Neuronal stem cell (in vitro differentiated cells): ENCODE measurements at regions not wholly inside any gene's neighbourhood (a gene's known extent, or its start where the extent isn't known, plus 50 kb on each side); places are given as distances from the start of the nearest gene placed in this dataset.
"Not testable (repeated sequence)": the region's sequence is repeated elsewhere in the genome, so short reads cannot be mapped to it uniquely, and the experiment has no call there.

ENCODE experiments used
- DNase-seq: peaks from one replicate; pipeline ENCODE4 v3.0.0-alpha.2; 2013; ENCODE audit warnings: low spot score
- H2AFZ ChIP-seq: one replicate; pipeline ENCODE4 v1.6.1; 2013; ENCODE audit warnings: mild to moderate bottlenecking, low read length, inconsistent platforms
- H2AK5ac ChIP-seq: 2 replicates; pipeline ENCODE4 v1.6.1; 2013; ENCODE audit warnings: low read depth, mild to moderate bottlenecking, inconsistent platforms, low read length, moderate library complexity, mixed read lengths
- H2BK120ac ChIP-seq: 2 replicates; pipeline ENCODE4 v1.6.1; 2013; ENCODE audit warnings: low read depth, mild to moderate bottlenecking, inconsistent platforms, low read length, moderate library complexity, mixed read lengths
- H2BK12ac ChIP-seq: one replicate; pipeline ENCODE4 v1.6.1; 2013; ENCODE audit warnings: low read length, inconsistent platforms
- H2BK15ac ChIP-seq: 2 replicates; pipeline ENCODE4 v1.6.1; 2013; ENCODE audit warnings: mild to moderate bottlenecking, low read length, inconsistent platforms, mixed read lengths
- H2BK5ac ChIP-seq: one replicate; pipeline ENCODE4 v1.6.1; 2013; ENCODE audit warnings: inconsistent platforms, mild to moderate bottlenecking, low read length, moderate library complexity
- H3K14ac ChIP-seq: one replicate; pipeline ENCODE4 v1.6.1; 2013; ENCODE audit warnings: low read length, inconsistent platforms
- H3K18ac ChIP-seq: 2 replicates; pipeline ENCODE4 v1.6.1; 2013; ENCODE audit warnings: low read length, inconsistent platforms
- H3K23ac ChIP-seq: 2 replicates; pipeline ENCODE4 v1.6.1; 2013; ENCODE audit warnings: low read depth, mild to moderate bottlenecking, mixed read lengths, low read length, inconsistent platforms; ENCODE audit not compliant: poor library complexity
- H3K27ac ChIP-seq: replicated peaks from 3 replicates; pipeline ENCODE4 v1.5.1; 2013; ENCODE audit warnings: low read length, inconsistent platforms
- H3K27me3 ChIP-seq, 3 experiments: 2 replicates each; pipeline ENCODE4 v1.6.1; 2013; ENCODE audit warnings: low read length in 3 of 3, mild to moderate bottlenecking in 2 of 3, inconsistent platforms in 1 of 3, low read depth in 1 of 3, mixed read lengths in 1 of 3, moderate library complexity in 1 of 3; ENCODE audit not compliant: control insufficient read depth in 3 of 3, insufficient read depth in 3 of 3
- H3K36me3 ChIP-seq, 2 donors: replicated peaks in 1 of 2; 2 replicates each; pipeline ENCODE4 v1.6.1; 2013; ENCODE audit warnings: low read length in 2 of 2; ENCODE audit not compliant: control insufficient read depth in 2 of 2, insufficient read depth in 2 of 2
- H3K4ac ChIP-seq: 2 replicates; pipeline ENCODE4 v1.6.1; 2013; ENCODE audit warnings: inconsistent platforms, mild to moderate bottlenecking, low read length, moderate library complexity
- H3K4me1 ChIP-seq, 2 donors: 1 replicate in 1 of 2; 2 replicates in 1 of 2; pipeline ENCODE4 v1.6.1; 2013; ENCODE audit warnings: low read length in 2 of 2, low read depth in 1 of 2; ENCODE audit not compliant: control insufficient read depth in 2 of 2, insufficient read depth in 1 of 2
- H3K4me2 ChIP-seq: one replicate; pipeline ENCODE4 v1.6.1; 2013; ENCODE audit warnings: mild to moderate bottlenecking, low read length, inconsistent platforms; ENCODE audit not compliant: insufficient read depth, poor library complexity, severe bottlenecking
- H3K4me3 ChIP-seq, 2 donors: 2 replicates each; pipeline ENCODE4 v1.5.1; 2013; ENCODE audit warnings: low read length in 2 of 2, mild to moderate bottlenecking in 2 of 2, inconsistent platforms in 1 of 2, moderate library complexity in 1 of 2
- H3K79me1 ChIP-seq: one replicate; pipeline ENCODE4 v1.6.1; 2013; ENCODE audit warnings: low read depth, mild to moderate bottlenecking, inconsistent platforms, low read length, moderate library complexity
- H3K9ac ChIP-seq: one replicate; pipeline ENCODE4 v1.6.1; 2013; ENCODE audit warnings: mild to moderate bottlenecking, low read depth, low read length, inconsistent platforms; ENCODE audit not compliant: poor library complexity
- H3K9me3 ChIP-seq, 2 donors: replicated peaks in 1 of 2; 2 replicates each; pipeline versions ENCODE3 to v1.6.1; 2013; ENCODE audit warnings: low read length in 2 of 2, mild to moderate bottlenecking in 2 of 2, inconsistent platforms in 1 of 2, low read depth in 1 of 2, mixed read lengths in 1 of 2, moderate library complexity in 1 of 2; ENCODE audit not compliant: control insufficient read depth in 2 of 2, insufficient read depth in 1 of 2
- H4K8ac ChIP-seq: one replicate; pipeline ENCODE4 v1.6.1; 2013; ENCODE audit warnings: low read depth, mild to moderate bottlenecking, inconsistent platforms, low read length, moderate library complexity
- H4K91ac ChIP-seq: one replicate; pipeline ENCODE4 v1.6.1; 2013; ENCODE audit warnings: low read length, low read depth, mild to moderate bottlenecking, inconsistent platforms; ENCODE audit not compliant: poor library complexity
- WGBS, 2 donors: extraction: QIAGEN DNeasy Blood & Tissue Kit; methylation state at CpG; one replicate each; pipeline ENCODE4 v1.1.7; 2013; ENCODE audit warnings: missing lambda C conversion rate in 2 of 2, mixed read lengths in 1 of 2; ENCODE audit not compliant: insufficient read length in 2 of 2, insufficient replicate concordance in 1 of 2; ENCODE audit errors: extremely low coverage in 2 of 2; 5-methylcytosine and 5-hydroxymethylcytosine counted together

DNA sequence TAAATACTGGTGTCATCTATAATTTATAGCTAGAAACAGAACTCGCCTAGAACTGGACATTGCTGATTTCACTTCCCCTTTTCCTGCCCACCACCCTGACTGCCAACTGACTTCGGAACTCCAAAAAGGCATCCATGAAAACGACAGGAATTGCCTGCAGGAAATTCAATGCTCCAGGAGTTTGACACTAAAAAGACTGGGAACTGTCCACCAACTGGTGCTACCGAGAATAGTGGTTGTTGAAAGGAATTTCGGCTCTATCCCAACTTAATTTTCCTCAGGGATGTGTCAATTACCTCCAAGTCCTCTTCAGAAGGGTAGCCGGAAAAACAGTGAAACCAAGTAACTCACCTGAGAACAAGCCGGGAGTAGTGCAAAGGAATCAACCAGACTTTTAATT is 440.0 kb downstream of the PRELID2 start:
- H2AK5ac ChIP-seq, H3K4ac ChIP-seq, H4K91ac ChIP-seq, H4K8ac ChIP-seq, H3K9ac ChIP-seq, H3K4me1 ChIP-seq, H3K4me3 ChIP-seq, H3K27ac ChIP-seq, H2BK5ac ChIP-seq, H2BK120ac ChIP-seq, H3K18ac ChIP-seq, H3K4me2 ChIP-seq, H2BK15ac ChIP-seq, H3K9me3 ChIP-seq, H3K23ac ChIP-seq, H3K79me1 ChIP-seq, H3K36me3 ChIP-seq, DNase-seq, H2AFZ ChIP-seq, H2BK12ac ChIP-seq, H3K27me3 ChIP-seq, H3K14ac ChIP-seq: not testable (repeated sequence)
- WGBS, 2 donors: no CpG with 5 or more reads among the region's 7 CpGs

DNA sequence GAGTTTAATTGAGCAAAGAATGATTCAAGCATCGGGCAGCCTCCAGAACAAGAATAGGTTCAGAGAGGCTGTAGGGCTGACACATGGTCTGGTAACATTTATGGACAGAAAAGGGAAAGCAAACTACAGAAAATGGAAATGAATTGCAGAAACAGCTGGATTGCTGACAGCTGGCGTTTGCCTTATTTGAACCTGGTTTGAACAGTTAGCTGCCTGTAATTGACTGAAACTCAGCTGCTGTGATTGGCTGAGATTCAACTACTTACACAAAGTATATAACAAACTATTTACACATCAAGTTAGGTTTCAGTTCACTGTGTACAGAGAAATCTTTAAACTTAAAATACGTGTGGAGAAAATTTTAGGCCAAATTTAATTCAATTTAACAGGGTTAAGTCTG is 441.7 kb downstream of the PRELID2 start:
- H2AFZ ChIP-seq: no peak overlapping the region
- no peak for DNase-seq
- no peaks in the 10 kb centered on the region for H3K4me1 ChIP-seq
- whole genome bisulfite sequencing, 2 donors: no CpG with 5 or more reads among the region's 3 CpGs
- no peak overlapping the region for H2AK5ac ChIP-seq
- H4K91ac ChIP-seq: no peak overlapping the region
- no peak overlapping the region for H3K4me2 ChIP-seq
- H2BK120ac ChIP-seq: no peak overlapping the region
- no peak overlapping the region for H3K9ac ChIP-seq
- H3K23ac ChIP-seq: no peak overlapping the region
- no peak overlapping the region for H3K4me3 ChIP-seq
- no peak overlapping the region for H2BK5ac ChIP-seq
- H2BK12ac ChIP-seq: no peak overlapping the region
- no peak overlapping the region for H3K4ac ChIP-seq
- no peak overlapping the region for H3K27ac ChIP-seq
- H3K27me3 ChIP-seq: no peaks in the 10 kb centered on the region
- H4K8ac ChIP-seq: no peak overlapping the region
- H2BK15ac ChIP-seq: no peak overlapping the region
- H3K14ac ChIP-seq: no peak overlapping the region
- H3K36me3 ChIP-seq: no peaks in the 10 kb centered on the region
- H3K18ac ChIP-seq: no peak overlapping the region
- no peaks in the 10 kb centered on the region for H3K79me1 ChIP-seq
- H3K9me3 ChIP-seq: no peaks in the 10 kb centered on the region

DNA sequence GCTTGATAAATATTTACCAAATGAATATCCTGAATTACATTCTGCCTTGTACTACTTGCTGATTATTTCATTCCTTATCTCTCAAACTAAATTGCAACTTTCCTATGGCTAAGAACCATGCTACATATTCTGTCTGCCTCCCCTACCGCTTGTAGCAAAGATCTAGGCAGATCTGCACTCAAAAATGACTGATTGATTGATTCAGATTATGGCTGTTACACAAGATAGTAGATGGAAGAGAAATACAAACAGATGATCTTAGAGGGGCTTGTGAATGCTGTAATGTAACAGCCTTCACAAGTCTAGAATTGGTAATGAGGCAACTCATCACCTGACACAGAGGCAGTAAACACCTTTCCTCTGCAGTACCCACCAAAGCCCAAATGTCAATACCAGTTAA is 446.1 kb downstream of the PRELID2 start:
- H3K27me3 ChIP-seq: no peaks in the 10 kb centered on the region
- H3K4me3 ChIP-seq: no peak overlapping the region
- H3K79me1 ChIP-seq: no peaks in the 10 kb centered on the region
- H3K4me2 ChIP-seq: no peak overlapping the region
- H2BK5ac ChIP-seq: no peak overlapping the region
- H2BK120ac ChIP-seq: no peak overlapping the region
- no peaks in the 10 kb centered on the region for H3K36me3 ChIP-seq
- H4K91ac ChIP-seq: no peak overlapping the region
- H2BK12ac ChIP-seq: no peak overlapping the region
- no peak overlapping the region for H2AK5ac ChIP-seq
- H3K14ac ChIP-seq: no peak overlapping the region
- H3K18ac ChIP-seq: no peak overlapping the region
- no peak for DNase-seq
- no peak overlapping the region for H2BK15ac ChIP-seq
- H3K27ac ChIP-seq: no peak overlapping the region
- no peak overlapping the region for H4K8ac ChIP-seq
- no peak overlapping the region for H3K9ac ChIP-seq
- no peaks in the 10 kb centered on the region for H3K4me1 ChIP-seq
- WGBS, 2 donors: no CpG with 5 or more reads among the region's 1 CpG
- no peak overlapping the region for H3K23ac ChIP-seq
- H3K4ac ChIP-seq: no peak overlapping the region
- no peaks in the 10 kb centered on the region for H3K9me3 ChIP-seq
- no peak overlapping the region for H2AFZ ChIP-seq

DNA sequence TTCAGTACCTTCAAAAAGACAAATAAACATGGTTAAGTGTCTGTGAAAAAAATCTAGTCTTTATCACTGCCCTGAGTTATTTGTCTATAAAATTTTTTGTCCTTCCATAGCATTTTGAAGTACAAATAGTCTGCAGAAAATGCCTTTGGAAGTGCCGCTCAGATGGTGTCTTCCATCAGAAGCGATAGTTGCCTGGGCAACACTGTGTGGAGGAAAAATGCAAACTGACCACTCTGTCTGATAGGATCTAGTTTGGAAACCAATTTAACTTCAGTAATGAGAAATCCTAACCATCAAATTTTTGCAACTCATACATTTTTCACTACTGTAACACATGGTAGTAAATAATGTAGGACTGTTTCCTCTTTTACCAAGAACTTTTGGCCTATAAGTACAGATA is 449.9 kb downstream of the PRELID2 start:
- Histone ChIP-seq H3K4me3 (no peak overlapping the region), H2BK5ac (no peak overlapping the region), H3K9me3 (no peaks in the 10 kb centered on the region), H3K14ac (no peak overlapping the region), H3K27ac (no peak overlapping the region), H2BK120ac (no peak overlapping the region), H3K36me3 (no peaks in the 10 kb centered on the region), H3K4me2 (no peak overlapping the region), H2BK15ac (no peak overlapping the region), H3K23ac (no peak overlapping the region), H3K9ac (no peak overlapping the region), H2AK5ac (no peak overlapping the region), H4K91ac (no peak overlapping the region), H3K79me1 (no peaks in the 10 kb centered on the region), H2AFZ (no peak overlapping the region), H3K18ac (no peak overlapping the region), H3K4ac (no peak overlapping the region), H3K27me3 (no peaks in the 10 kb centered on the region), H2BK12ac (no peak overlapping the region), H3K4me1 (no peaks in the 10 kb centered on the region), H4K8ac (no peak overlapping the region)
- WGBS, 2 donors: no CpG with 5 or more reads among the region's 2 CpGs
- DNase-seq: no peak
